ENCODE measurements at regions not wholly inside any gene's neighbourhood (a gene's known extent, or its start where the extent isn't known, plus 50 kb on each side); places are given as distances from the start of the nearest gene placed in this dataset.

DNA sequence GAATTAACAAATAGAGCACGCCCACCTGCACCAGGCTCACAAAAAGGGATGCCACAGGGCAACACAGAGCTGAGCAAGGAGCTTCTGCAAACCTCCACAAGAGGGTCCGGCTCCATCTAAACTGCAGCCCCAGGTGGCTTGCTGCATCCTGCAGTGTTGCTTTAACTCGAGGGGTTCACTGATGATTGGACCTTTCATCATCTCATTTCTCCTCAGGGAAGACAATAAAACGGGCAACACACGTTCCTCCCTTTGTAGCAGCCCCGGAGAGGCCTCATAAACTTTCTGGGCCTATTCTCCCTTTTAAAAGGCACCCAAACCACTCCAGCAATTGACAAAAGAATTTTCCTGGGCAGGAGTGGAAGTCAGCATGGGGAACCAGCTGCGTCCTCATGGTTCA lies 161.5 kb upstream of the CDH4 start:
- no peak for TF ChIP-seq SIN3A (IDR thresholded peaks at IDR 0.05; ENCODE audit: borderline replicate concordance, insufficient read depth, low read length)
- TF ChIP-seq FOXP2 (optimal IDR thresholded peaks at IDR 0.05; ENCODE audit: borderline replicate concordance, extremely low read depth, extremely low read length, insufficient read depth) = no peak
- no peak for TF ChIP-seq REST (IDR thresholded peaks at IDR 0.05; ENCODE audit: insufficient read depth in 1 of 2, low read depth in 2 of 2, low read length in 2 of 2)

Data from PFSK-1 (cell line).